Loucy (cell line): ENCODE measurements at regions not wholly inside any gene's neighbourhood (a gene's known extent, or its start where the extent isn't known, plus 50 kb on each side); places are given as distances from the start of the nearest gene placed in this dataset.

Experiments used
- EZH2phosphoT487 ChIP-seq: fragments of 200-600 bp; IDR thresholded peaks from 2 replicates; pipeline ENCODE4 v1.6.1; 2018; ENCODE audit warnings: antibody characterized with exemption, mild to moderate bottlenecking, moderate library complexity, borderline replicate concordance
- TF ChIP-seq, protein P1 (sequence below): fragments of 200-600 bp; sonication (generic); conservative IDR thresholded peaks from 2 replicates; pipeline ENCODE4 v1.5.1; 2014; ENCODE audit warnings: mild to moderate bottlenecking, antibody characterized with exemption, low read length

DNA sequence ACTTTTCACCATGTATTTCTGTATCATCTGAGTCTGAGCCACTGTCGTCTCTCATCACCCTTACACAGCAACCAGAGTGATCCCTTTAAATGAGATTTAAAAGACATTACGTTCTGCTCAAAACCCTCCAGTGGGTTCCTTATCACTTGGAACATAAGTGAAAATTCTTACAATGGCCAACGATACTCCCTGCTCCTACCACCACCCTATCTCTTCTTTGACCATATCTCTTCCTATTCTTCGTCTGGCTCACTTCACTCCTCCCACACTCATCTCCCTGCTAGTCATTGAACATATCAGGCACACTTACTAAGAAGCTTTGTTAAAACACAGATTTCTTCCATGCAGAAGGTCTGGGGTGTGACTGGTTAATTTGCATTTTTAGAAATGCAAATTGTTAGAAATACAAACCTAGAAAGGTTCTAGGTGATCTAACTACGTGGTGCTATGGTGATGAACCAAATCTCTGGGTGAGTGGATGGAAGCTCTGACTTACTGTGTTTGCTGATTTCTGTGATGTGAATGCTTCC lies 166.6 kb upstream of the CD180 start:
- no peak for TF ChIP-seq EZH2phosphoT487
- TF ChIP-seq, protein P1, sequence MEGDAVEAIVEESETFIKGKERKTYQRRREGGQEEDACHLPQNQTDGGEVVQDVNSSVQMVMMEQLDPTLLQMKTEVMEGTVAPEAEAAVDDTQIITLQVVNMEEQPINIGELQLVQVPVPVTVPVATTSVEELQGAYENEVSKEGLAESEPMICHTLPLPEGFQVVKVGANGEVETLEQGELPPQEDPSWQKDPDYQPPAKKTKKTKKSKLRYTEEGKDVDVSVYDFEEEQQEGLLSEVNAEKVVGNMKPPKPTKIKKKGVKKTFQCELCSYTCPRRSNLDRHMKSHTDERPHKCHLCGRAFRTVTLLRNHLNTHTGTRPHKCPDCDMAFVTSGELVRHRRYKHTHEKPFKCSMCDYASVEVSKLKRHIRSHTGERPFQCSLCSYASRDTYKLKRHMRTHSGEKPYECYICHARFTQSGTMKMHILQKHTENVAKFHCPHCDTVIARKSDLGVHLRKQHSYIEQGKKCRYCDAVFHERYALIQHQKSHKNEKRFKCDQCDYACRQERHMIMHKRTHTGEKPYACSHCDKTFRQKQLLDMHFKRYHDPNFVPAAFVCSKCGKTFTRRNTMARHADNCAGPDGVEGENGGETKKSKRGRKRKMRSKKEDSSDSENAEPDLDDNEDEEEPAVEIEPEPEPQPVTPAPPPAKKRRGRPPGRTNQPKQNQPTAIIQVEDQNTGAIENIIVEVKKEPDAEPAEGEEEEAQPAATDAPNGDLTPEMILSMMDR = no peak
